Adipocyte (in vitro differentiated cells): ENCODE measurements at regions not wholly inside any gene's neighbourhood (a gene's known extent, or its start where the extent isn't known, plus 50 kb on each side); places are given as distances from the start of the nearest gene placed in this dataset.
A peak's percentile ranks its signal among the peaks of the same experiment; 100 is the strongest.

ENCODE experiments used
- DNase-seq: peaks from one replicate; pipeline ENCODE4 v3.0.0-alpha.2; 2015; ENCODE audit warnings: low read depth
- H3K27me3 ChIP-seq: replicated peaks from 2 replicates; pipeline ENCODE4 v1.7.0; 2013; ENCODE audit warnings: mild to moderate bottlenecking, low read length, moderate library complexity; ENCODE audit not compliant: control insufficient read depth, insufficient read depth
- H3K36me3 ChIP-seq: 2 replicates; pipeline ENCODE4 v1.7.0; 2013; ENCODE audit warnings: low read length, mild to moderate bottlenecking, moderate library complexity; ENCODE audit not compliant: control insufficient read depth, insufficient read depth, severe bottlenecking
- H3K4me1 ChIP-seq: 2 replicates; pipeline ENCODE4 v1.7.0; 2013; ENCODE audit warnings: mild to moderate bottlenecking, low read length, moderate library complexity; ENCODE audit not compliant: control insufficient read depth, insufficient read depth
- H3K4me3 ChIP-seq: 2 replicates; pipeline ENCODE4 v1.7.0; 2013; ENCODE audit warnings: mild to moderate bottlenecking, low read length, moderate library complexity
- H3K9ac ChIP-seq: 2 replicates; pipeline ENCODE4 v1.7.0; 2013; ENCODE audit warnings: mild to moderate bottlenecking, low read length, moderate library complexity
- H3K9me3 ChIP-seq: 2 replicates; pipeline ENCODE4 v1.7.0; 2013; ENCODE audit warnings: mild to moderate bottlenecking, low read length, moderate library complexity; ENCODE audit not compliant: control insufficient read depth

GRCh38 chr3:64410226-64410625 lies 185.0 kb upstream of the PRICKLE2 start:
- DNase-seq, result no peak
- Histone ChIP-seq H3K9me3 (no peaks in the 10 kb centered on the region), H3K4me3 (no peak overlapping the region), H3K27me3 (no peaks in the 10 kb centered on the region), H3K36me3 (no peaks in the 10 kb centered on the region), H3K4me1 (peaks cover 5% of the 10 kb centered on the region), H3K9ac (no peak overlapping the region)

GRCh38 chr3:64408770-64409169 lies 183.5 kb upstream of the PRICKLE2 start:
- no peak for DNase-seq
- no peaks in the 10 kb centered on the region for H3K9me3 ChIP-seq
- H3K9ac ChIP-seq, result no peak overlapping the region
- no peaks in the 10 kb centered on the region for H3K36me3 ChIP-seq
- H3K27me3 ChIP-seq, result no peaks in the 10 kb centered on the region
- no peak overlapping the region for H3K4me3 ChIP-seq
- peaks cover 14% of the 10 kb centered on the region for H3K4me1 ChIP-seq

GRCh38 chr3:64406271-64406670 lies 181.0 kb upstream of the PRICKLE2 start:
- no peaks in the 10 kb centered on the region for H3K36me3 ChIP-seq
- H3K9ac ChIP-seq, result no peak overlapping the region
- no peaks in the 10 kb centered on the region for H3K9me3 ChIP-seq
- no peak overlapping the region for H3K4me3 ChIP-seq
- DNase-seq, result no peak
- no peaks in the 10 kb centered on the region for H3K27me3 ChIP-seq
- peaks cover 14% of the 10 kb centered on the region for H3K4me1 ChIP-seq

- H3K9ac ChIP-seq, result no peak overlapping the region
- no peaks in the 10 kb centered on the region for H3K36me3 ChIP-seq
- peaks cover 14% of the 10 kb centered on the region for H3K4me1 ChIP-seq
- H3K9me3 ChIP-seq, result no peaks in the 10 kb centered on the region
- no peak overlapping the region for H3K4me3 ChIP-seq
- peak; percentile 87 for DNase-seq
- no peaks in the 10 kb centered on the region for H3K27me3 ChIP-seq
Observed at GRCh38 chr3:64405211-64405835, 180.1 kb upstream of the PRICKLE2 start.

GRCh38 chr3:64400706-64401105 lies 175.4 kb upstream of the PRICKLE2 start:
- Histone ChIP-seq H3K9me3 (no peaks in the 10 kb centered on the region), H3K4me1 (peaks cover 31% of the 10 kb centered on the region), H3K36me3 (no peaks in the 10 kb centered on the region), H3K9ac (no peak overlapping the region), H3K27me3 (no peaks in the 10 kb centered on the region), H3K4me3 (no peak overlapping the region)
- DNase-seq, result no peak

- Histone ChIP-seq H3K9me3 (no peaks in the 10 kb centered on the region), H3K9ac (no peak overlapping the region), H3K4me1 (peaks cover 17% of the 10 kb centered on the region), H3K36me3 (no peaks in the 10 kb centered on the region), H3K27me3 (no peaks in the 10 kb centered on the region), H3K4me3 (no peak overlapping the region)
- peak; percentile 86 for DNase-seq
Observed at GRCh38 chr3:64399205-64399800, 174.0 kb upstream of the PRICKLE2 start.

GRCh38 chr3:64398476-64398875 lies 173.2 kb upstream of the PRICKLE2 start:
- H3K9me3 ChIP-seq, result no peaks in the 10 kb centered on the region
- H3K4me1 ChIP-seq, result peaks cover 17% of the 10 kb centered on the region
- peak; percentile 49 for DNase-seq
- no peaks in the 10 kb centered on the region for H3K36me3 ChIP-seq
- no peak overlapping the region for H3K9ac ChIP-seq
- H3K4me3 ChIP-seq, result no peak overlapping the region
- no peaks in the 10 kb centered on the region for H3K27me3 ChIP-seq

GRCh38 chr3:64398006-64398405 lies 172.7 kb upstream of the PRICKLE2 start:
- Histone ChIP-seq H3K9ac (no peak overlapping the region), H3K4me1 (peaks cover 17% of the 10 kb centered on the region), H3K4me3 (no peak overlapping the region), H3K27me3 (no peaks in the 10 kb centered on the region), H3K36me3 (no peaks in the 10 kb centered on the region), H3K9me3 (no peaks in the 10 kb centered on the region)
- no peak for DNase-seq

GRCh38 chr3:64397573-64397972 lies 172.3 kb upstream of the PRICKLE2 start:
- H3K4me3 ChIP-seq, result no peak overlapping the region
- H3K4me1 ChIP-seq, result peaks cover 17% of the 10 kb centered on the region
- H3K36me3 ChIP-seq, result no peaks in the 10 kb centered on the region
- H3K27me3 ChIP-seq, result no peaks in the 10 kb centered on the region
- H3K9ac ChIP-seq, result no peak overlapping the region
- no peak for DNase-seq
- H3K9me3 ChIP-seq, result no peaks in the 10 kb centered on the region

GRCh38 chr3:64395490-64395889 lies 170.2 kb upstream of the PRICKLE2 start:
- H3K4me1 ChIP-seq, result peaks cover 17% of the 10 kb centered on the region
- DNase-seq, result no peak
- no peaks in the 10 kb centered on the region for H3K27me3 ChIP-seq
- no peak overlapping the region for H3K4me3 ChIP-seq
- H3K9me3 ChIP-seq, result no peaks in the 10 kb centered on the region
- no peaks in the 10 kb centered on the region for H3K36me3 ChIP-seq
- no peak overlapping the region for H3K9ac ChIP-seq

GRCh38 chr3:64393193-64393592 lies 167.9 kb upstream of the PRICKLE2 start:
- no peaks in the 10 kb centered on the region for H3K27me3 ChIP-seq
- no peaks in the 10 kb centered on the region for H3K9me3 ChIP-seq
- DNase-seq, result no peak
- H3K9ac ChIP-seq, result no peak overlapping the region
- peaks cover 1% of the 10 kb centered on the region for H3K4me1 ChIP-seq
- no peaks in the 10 kb centered on the region for H3K36me3 ChIP-seq
- H3K4me3 ChIP-seq, result no peak overlapping the region

- no peak for DNase-seq
- Histone ChIP-seq H3K9ac (no peak overlapping the region), H3K4me3 (no peak overlapping the region), H3K9me3 (no peaks in the 10 kb centered on the region), H3K4me1 (no peaks in the 10 kb centered on the region), H3K27me3 (no peaks in the 10 kb centered on the region), H3K36me3 (no peaks in the 10 kb centered on the region)
Observed at GRCh38 chr3:64392001-64392400, 166.7 kb upstream of the PRICKLE2 start.
